ENCODE measurements at regions not wholly inside any gene's neighbourhood (a gene's known extent, or its start where the extent isn't known, plus 50 kb on each side); places are given as distances from the start of the nearest gene placed in this dataset.

- no peak for DNase-seq (ENCODE audit: low read depth)
- H3K4me3 ChIP-seq (ENCODE audit: low read length), result no peak overlapping the region
- no peak for TF ChIP-seq CTCF (conservative IDR thresholded peaks at IDR 0.05; ENCODE audit: low read length)
Measured at GRCh38 chr10:90975096-90975495, 54.2 kb upstream of the ANKRD1 start.

GRCh38 chr10:90977162-90977854 lies 56.4 kb upstream of the ANKRD1 start:
- TF ChIP-seq CTCF (conservative IDR thresholded peaks at IDR 0.05; ENCODE audit: low read length), result no peak
- H3K4me3 ChIP-seq (ENCODE audit: low read length), result no peak overlapping the region
- no peak for DNase-seq (ENCODE audit: low read depth)

GRCh38 chr10:90977855-90978486 lies 57.1 kb upstream of the ANKRD1 start:
- no peak for DNase-seq (ENCODE audit: low read depth)
- no peak for TF ChIP-seq CTCF (conservative IDR thresholded peaks at IDR 0.05; ENCODE audit: low read length)
- no peak overlapping the region for H3K4me3 ChIP-seq (ENCODE audit: low read length)

GRCh38 chr10:90982406-90983008 lies 61.6 kb upstream of the ANKRD1 start:
- TF ChIP-seq CTCF (conservative IDR thresholded peaks at IDR 0.05; ENCODE audit: low read length), result no peak
- H3K4me3 ChIP-seq (ENCODE audit: low read length), result no peak overlapping the region
- no peak for DNase-seq (ENCODE audit: low read depth)

- no peak overlapping the region for H3K4me3 ChIP-seq (ENCODE audit: low read length)
- no peak for DNase-seq (ENCODE audit: low read depth)
- no peak for TF ChIP-seq CTCF (conservative IDR thresholded peaks at IDR 0.05; ENCODE audit: low read length)
Measured at GRCh38 chr10:90983914-90984549, 63.1 kb upstream of the ANKRD1 start.

- no peak for TF ChIP-seq CTCF (conservative IDR thresholded peaks at IDR 0.05; ENCODE audit: low read length)
- DNase-seq (ENCODE audit: low read depth), result no peak
- no peak overlapping the region for H3K4me3 ChIP-seq (ENCODE audit: low read length)
Measured at GRCh38 chr10:90984898-90985297, 64.0 kb upstream of the ANKRD1 start.
